SH-SY5Y (cell line): ENCODE measurements at regions not wholly inside any gene's neighbourhood (a gene's known extent, or its start where the extent isn't known, plus 50 kb on each side); places are given as distances from the start of the nearest gene placed in this dataset.

Experiments
- GATA2 ChIP-seq: IDR thresholded peaks from 2 replicates; pipeline ENCODE4 v1.6.1; 2011; ENCODE audit warnings: mild to moderate bottlenecking, low read depth, low read length
- GATA3 ChIP-seq: IDR thresholded peaks from 2 replicates; pipeline ENCODE4 v1.6.1; 2011; ENCODE audit warnings: low read depth, mild to moderate bottlenecking, low read length, moderate library complexity

- no peak for TF ChIP-seq GATA2
- TF ChIP-seq GATA3, result no peak
These were observed 212.5 kb downstream of the SCG2 start for GRCh38 chr2:223389624-223390023.
